Fibroblast of the conjunctiva (primary cell): ENCODE measurements at regions not wholly inside any gene's neighbourhood (a gene's known extent, or its start where the extent isn't known, plus 50 kb on each side); places are given as distances from the start of the nearest gene placed in this dataset.
A peak's percentile ranks its signal among the peaks of the same experiment; 100 is the strongest.
"Not testable (repeated sequence)": the region's sequence is repeated elsewhere in the genome, so short reads cannot be mapped to it uniquely, and the experiment has no call there.

Source experiments
- DNase-seq: peaks from one replicate; pipeline ENCODE4 v3.0.0-alpha.2; 2010; ENCODE audit warnings: low read depth

- DNase-seq: peak; percentile 80
Measured at GRCh38 chr10:118870467-118871243, 115.9 kb upstream of the CACUL1 start.

- no peak for DNase-seq
Measured at GRCh38 chr10:118871244-118871865, 116.6 kb upstream of the CACUL1 start.

DNA sequence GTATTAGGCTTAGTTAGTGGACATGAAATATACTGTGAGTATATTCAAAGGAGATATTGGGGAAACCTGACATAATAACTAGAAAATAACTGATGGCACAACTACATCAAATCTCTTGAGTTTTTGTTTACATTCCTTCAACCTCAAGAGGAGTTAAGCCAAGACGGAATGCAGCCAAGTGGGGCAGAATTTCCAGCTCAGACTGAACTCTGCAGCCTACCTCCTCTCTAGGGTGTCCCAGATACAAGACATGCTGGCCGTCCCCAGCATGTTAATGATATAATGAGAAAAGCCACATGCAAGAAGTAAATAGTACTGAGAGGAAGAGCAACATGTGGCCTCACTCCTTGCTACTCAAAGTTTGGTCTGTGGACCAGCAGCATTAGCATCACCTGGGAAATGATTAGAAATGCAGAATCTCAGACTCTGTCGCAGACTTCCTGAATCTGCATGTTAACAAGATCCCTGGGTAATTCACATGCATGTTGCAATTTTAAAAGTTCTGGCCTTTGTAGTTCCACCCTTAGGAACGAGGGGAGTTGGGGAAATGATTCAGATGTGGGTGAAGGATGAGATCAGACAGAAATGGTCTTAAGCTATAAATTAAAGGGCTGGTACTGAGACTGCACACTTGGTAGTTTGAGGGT lies 118.4 kb upstream of the CACUL1 start:
- DNase-seq: peak; percentile 30

GRCh38 chr10:118873738-118874105 lies 119.0 kb upstream of the CACUL1 start:
- DNase-seq: no peak

DNA sequence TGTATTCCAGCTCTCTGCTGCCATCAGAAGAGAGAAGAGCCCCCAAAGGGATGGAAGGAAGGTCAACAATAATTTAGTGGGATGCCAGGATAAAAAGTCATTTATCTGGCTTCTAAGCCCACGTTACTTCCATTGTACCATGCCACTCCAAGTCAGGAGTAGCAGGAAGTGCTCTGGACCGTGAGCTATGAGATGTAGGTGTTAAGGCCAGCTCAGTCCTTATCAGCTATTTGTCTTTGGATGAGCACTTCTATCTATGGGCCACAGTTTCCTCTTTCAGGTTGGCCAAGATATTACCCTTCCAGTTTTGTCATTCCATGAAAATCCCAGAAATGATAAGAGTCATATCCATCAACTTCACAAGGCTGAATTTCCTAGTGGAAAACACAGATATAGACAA lies 119.4 kb upstream of the CACUL1 start:
- no peak for DNase-seq

DNA sequence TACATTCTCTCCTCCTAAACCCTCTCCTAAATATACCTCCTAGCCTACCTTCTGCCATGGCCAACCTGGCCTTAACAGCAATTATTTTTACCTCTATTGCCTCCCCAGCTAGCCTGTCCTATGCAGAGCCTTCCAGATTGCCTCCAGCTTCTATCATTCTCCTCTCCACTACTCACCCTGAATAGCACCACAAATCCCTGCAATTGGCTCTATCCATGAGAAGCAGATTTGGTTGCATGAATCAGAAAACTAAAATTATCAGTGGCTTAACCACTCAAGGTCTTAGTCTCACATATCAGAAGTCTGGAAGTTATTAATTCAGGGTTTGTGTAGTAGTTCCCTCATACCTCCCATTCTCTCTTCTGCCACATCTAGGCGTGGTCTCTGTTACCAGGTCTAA lies 120.3 kb upstream of the CACUL1 start:
- DNase-seq: no peak

DNA sequence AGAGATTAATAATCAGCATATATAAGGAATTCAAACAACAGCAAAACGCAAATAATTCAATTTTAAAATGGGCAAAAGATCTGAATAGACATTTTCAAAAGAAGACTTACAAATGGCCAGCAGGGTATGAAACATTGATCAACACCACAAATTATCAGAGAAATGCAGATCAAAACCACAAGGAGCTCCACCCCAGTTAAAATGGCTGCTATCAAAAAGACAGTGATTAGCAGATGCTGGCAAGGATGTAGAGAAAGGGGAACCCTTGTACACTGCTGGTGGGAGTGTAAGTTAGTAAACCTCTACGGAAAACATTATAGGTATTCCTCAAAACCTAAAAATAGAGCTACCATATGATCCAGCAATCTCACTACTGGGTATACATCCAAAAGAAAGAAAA lies 128.0 kb upstream of the CACUL1 start:
- DNase-seq: no peak

- no peak for DNase-seq
Measured at GRCh38 chr10:118892255-118892654, 137.3 kb upstream of the NANOS1 start.

DNA sequence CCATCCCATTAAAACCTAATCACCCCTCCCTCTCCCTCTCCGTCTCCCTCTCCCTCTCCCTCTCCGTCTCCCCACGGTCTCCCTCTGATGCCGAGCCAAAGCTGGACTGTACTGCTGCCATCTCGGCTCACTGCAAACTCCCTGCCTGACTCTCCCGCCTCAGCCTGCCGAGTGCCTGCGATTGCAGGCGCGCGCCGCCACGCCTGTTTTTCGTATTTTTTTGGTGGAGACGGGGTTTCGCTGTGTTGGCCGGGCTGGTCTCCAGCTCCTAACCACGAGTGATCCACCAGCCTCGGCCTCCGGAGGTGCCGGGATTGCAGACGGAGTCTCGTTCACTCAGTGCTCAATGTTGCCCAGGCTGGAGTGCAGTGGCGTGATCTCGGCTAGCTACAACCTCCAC lies 134.6 kb upstream of the NANOS1 start:
- DNase-seq: not testable (repeated sequence)

DNA sequence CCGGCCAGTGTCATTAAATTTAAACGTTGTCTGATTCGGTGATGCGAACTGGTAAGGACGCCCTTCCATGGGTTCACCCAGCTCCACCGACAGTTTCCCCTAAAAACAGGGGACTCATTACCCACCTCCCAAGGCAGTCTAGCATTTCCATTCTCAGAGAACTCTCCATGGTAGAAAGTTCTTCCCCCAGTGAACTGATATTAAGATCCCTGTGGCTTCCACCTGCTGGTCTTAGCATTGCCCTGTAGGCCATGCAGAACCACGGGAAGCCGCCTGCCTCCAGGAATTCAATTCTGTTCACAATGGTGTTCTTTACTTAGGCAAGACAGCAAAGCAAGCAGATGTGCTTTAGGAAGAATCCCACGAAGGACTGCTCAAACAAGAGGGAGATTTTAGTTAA lies 128.9 kb upstream of the NANOS1 start:
- DNase-seq: no peak

- no peak for DNase-seq
Measured at GRCh38 chr10:118901380-118901779, 128.1 kb upstream of the NANOS1 start.

DNA sequence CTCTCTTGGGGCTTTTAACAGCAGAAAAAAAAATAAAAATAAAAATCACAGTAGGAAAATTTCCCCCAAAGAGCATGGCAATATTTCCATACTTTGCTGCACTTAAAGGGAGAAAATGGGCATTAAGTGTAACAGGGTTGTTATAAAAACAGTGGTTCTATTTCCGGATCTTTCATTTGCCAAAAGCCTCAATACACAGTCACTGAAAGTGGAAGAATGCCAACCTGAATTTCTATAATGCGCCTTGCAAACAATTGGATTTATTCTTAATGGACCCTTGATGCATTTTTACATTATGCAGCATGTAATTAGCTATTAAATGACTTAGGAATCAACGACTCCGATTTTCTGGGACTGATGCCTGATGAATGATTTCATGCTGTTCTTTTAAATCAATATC lies 127.6 kb upstream of the NANOS1 start:
- DNase-seq: no peak

GRCh38 chr10:118902656-118903055 lies 126.9 kb upstream of the NANOS1 start:
- DNase-seq: not testable (repeated sequence)

GRCh38 chr10:118903251-118903650 lies 126.3 kb upstream of the NANOS1 start:
- no peak for DNase-seq

DNA sequence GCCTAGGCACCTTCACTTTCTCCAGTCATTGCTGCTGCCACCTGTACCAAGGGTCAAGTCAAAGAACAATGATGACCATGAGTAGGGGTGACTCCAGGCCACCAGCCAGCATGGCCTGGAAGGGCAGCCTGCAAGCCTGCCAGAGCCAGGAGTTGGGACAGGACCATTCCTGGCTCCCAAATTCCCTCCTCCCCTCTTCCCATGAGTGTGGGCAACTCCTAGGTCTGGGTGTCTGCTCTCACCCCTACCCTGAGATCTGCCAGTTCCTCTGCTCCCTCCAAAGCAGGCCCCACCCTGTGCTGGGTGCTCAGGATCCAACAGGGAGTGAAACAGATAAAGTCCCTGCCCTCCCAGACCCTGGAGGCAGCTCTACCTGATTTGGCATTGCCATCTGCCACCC lies 125.8 kb upstream of the NANOS1 start:
- no peak for DNase-seq

DNA sequence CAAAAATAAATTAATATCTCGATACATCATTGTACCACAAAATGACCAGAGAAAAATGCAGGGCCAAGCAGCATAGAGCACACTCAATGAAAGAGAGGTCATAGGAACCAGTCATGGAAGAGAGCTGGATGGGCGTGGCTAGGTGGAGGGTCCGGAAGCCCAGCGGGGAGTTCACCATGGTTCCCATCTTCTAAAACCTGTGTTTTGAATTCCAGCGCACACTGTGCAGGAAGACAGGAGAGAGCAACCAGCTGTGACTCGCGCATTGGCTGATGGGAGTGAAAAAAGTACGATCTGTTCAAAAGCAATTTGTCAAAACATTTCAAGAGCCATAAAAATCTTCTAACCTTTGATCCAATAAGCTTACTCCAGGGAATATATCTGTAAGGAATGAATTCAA lies 125.2 kb upstream of the NANOS1 start:
- DNase-seq: no peak

GRCh38 chr10:118907051-118907450 lies 122.5 kb upstream of the NANOS1 start:
- DNase-seq: no peak

GRCh38 chr10:118908557-118909256 lies 120.8 kb upstream of the NANOS1 start:
- no peak for DNase-seq

DNA sequence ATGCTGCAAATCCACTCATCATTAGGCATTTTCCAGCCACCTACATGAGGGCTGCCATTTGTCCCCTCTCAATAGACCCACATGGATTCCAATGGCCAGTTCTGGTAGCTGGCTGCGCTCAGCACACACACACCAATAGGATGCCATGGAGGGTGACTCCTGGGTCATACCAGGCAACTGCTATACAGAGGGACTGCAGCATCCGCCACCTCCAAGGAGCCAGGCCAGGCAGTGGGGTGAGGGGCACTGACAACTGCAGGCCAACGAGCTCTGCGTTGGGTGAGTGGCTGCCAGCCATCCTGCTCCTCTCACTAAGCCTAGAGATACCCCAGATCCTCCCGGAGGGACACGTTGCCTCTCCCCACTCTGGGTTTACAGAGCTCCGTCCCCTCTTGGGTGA lies 118.8 kb upstream of the NANOS1 start:
- no peak for DNase-seq

- no peak for DNase-seq
Measured at GRCh38 chr10:118911363-118911762, 118.2 kb upstream of the NANOS1 start.

DNA sequence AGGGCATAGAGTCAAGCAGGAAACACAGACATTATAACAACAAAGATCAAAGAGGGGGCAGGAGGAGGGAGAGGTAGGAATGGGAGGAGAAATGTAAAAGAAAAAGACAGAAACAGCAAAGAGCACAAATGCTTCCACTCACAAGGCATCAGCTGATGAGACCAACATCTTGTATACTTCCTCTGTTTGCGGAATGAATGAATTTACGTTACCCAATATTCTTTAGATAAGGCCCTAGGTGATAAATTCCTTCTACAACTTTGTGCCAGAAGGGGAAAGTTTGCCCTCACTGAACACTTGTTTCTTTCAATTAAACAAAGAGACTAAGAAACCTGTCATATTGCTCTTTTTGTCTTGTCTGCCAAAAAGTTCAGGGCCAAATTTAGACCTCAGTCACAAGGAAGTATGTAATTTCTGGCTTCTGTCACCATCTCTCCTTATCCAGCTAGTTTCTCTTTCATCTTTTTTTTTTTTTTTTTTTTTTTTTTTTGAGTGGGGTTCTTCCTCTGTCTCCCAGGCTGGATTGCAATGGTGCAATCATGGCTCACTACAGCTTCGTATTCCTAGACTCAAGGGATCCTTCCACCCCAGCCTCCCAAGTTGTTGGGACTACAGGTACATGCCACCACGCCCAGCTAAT lies 116.4 kb upstream of the NANOS1 start:
- DNase-seq: no peak

DNA sequence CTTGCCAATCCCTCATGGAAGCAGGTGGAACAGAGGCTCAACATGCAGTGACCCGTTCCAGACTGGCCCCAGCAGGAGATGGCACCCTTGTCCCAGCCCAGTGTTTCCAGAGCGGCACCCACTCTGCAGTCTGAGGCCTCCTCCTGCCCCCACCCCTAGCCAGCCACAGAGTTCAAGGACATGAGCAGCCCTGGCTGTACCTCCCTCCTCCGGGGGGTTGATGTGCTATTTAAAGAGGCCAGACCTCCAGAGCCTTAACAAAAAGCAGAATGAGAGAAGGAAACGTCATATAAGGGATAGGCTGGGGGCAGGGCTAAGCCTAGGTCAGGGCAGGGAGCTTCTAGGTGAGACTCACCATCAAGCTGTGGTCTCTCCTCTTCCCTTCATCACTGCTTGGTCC lies 115.7 kb upstream of the NANOS1 start:
- DNase-seq: no peak
